NCI-H2227 (cell line): ENCODE measurements at regions not wholly inside any gene's neighbourhood (a gene's known extent, or its start where the extent isn't known, plus 50 kb on each side); places are given as distances from the start of the nearest gene placed in this dataset.

Source experiments
- DNase-seq: peaks from one replicate; lab custom pipeline; 2025; ENCODE audit not compliant: unreplicated experiment; lab: John Stamatoyannopoulos, UW

GRCh38 chr15:81869161-81869954, 176.5 kb downstream of the MEX3B start:
- no peak for DNase-seq

- DNase-seq, result no peak
These were observed 179.8 kb downstream of the MEX3B start for GRCh38 chr15:81865850-81866537.

DNA sequence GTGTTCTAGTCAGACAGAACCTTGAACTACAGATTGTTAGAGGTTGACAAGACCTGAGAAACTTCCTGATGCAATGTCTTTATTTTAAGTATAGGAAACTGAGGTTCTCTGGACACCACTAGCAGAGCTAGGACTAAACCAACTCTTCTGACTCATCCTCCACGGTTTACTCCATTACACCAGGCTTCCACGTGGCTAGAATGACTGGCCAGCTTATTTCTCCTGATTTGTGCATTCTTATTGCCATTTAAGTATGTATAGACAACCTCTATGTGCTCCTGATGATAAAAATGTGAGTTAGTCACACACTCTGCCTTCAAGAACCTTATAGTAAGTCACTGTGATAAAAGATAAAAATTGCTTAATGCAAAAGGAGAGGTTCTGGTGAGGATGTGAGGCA, 182.7 kb downstream of the MEX3B start:
- no peak for DNase-seq

- no peak for DNase-seq
These were observed 185.9 kb downstream of the MEX3B start for GRCh38 chr15:81859737-81860516.

- no peak for DNase-seq
These were observed 187.2 kb downstream of the MEX3B start for GRCh38 chr15:81858586-81858985.

DNA sequence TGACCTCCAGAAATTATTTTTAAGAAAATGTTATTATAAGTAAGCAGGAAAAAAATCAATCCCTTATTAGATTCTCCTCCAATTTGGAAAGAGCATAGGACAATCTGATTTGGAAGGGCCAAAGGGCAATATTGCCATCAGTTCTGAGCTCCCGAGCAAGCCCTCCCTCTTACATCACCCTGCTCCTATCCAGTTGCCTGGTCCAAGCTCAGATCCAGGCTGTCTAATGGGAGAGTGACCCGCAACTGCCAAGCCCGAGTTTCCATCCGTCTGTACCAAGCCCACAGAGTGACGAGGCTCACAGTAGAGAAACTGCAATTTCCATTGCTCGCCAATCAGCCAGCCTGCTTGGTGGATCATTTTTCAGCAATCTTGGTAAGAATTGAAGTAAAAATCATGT, 187.7 kb downstream of the MEX3B start:
- DNase-seq, result no peak

DNA sequence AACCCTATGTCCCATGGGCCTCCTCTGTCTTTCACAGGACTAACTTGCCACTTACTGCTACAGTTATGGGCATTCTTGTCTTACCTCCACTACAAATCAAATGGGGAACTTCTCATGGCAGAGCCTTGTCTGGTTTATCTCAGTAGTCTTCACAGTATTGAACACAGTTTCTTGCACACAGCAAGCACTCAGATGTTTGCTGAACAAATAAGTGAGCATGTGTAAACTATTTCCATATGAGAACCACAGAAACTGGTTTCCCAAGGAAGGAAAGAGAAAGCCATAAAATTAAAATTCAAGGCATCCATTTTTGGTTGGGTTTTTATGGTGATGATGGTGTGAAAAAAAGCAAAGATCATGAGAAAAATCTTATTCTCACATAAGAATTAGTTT, 189.2 kb downstream of the MEX3B start:
- DNase-seq, result no peak

DNA sequence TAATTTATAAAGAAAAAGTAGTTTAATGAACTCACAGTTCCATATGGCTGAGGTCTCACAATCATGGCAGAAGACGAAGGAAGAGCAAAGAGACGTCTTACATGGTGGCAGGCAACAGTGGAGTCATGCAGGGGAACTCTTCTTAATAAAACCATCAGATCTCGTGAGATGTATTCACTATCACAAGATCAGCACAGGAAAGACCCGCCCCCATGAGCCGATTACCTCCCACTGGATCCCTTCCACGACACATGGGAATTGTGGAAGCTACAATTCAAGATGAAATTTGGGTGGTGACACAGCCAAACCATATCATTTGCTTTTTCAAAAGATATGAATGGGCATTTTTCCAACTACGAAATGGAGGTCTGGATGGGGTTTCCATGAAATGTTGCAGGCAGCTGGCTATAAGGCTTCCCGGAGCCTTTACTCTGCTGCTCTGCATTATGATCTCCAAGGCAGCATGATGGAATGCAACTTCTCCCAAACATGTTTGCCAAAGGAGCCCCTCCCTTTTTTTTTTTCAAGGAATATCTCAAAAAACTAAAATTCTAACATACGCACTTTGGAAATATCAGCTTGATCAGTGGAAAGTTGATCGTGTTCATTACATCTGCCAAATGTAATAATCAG, 189.7 kb downstream of the MEX3B start:
- DNase-seq, result no peak

DNA sequence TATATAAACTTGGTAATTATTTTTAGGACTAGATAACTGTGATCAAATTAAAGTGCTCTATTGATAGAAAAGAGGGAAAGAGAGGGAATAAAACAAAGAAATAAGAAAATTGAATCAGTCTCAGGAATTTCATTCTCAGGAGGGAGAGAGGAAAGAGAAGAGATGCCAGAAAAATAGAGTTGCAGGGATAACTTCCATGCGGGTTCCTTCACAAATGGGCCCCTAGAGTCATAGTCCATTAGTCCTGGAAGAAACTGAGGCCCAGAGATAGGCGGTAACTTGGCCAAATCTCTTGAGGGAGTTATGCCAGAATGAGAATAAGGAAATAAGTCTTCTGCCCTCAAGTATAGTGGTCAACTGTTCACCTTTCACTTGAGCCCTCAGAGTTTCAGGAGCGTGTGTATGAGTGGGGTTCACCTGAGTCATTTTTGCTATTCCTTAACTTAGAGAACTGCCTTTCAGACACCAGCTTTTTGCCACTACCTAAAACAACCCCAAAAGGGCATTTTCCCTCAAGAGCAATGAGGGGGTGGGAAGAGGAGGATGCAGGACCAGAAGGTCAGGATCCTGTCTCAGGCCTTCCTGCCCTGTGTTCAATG, 192.6 kb downstream of the MEX3B start:
- no peak for DNase-seq

- no peak for DNase-seq
These were observed 193.2 kb downstream of the MEX3B start for GRCh38 chr15:81852411-81853149.

DNA sequence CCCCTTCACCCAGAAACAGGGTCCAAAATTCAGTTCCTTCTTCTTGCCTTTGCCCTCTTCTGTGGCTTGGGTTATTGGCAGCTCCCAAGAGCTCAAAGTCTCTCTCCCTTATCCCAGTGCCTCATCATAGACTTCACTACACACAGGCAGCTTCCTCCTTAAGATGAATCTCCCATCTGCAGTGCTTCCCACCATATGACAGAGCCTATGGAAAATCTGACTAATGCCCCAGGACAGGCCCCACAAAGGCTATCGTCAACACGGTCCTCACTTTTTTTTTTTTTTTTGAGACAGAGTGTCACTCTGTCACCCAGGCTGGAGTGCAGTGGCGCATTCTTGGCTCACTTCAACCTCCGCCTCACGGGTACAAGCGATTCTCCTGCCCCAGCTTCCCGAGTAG, 194.1 kb downstream of the MEX3B start:
- DNase-seq, result no peak

DNA sequence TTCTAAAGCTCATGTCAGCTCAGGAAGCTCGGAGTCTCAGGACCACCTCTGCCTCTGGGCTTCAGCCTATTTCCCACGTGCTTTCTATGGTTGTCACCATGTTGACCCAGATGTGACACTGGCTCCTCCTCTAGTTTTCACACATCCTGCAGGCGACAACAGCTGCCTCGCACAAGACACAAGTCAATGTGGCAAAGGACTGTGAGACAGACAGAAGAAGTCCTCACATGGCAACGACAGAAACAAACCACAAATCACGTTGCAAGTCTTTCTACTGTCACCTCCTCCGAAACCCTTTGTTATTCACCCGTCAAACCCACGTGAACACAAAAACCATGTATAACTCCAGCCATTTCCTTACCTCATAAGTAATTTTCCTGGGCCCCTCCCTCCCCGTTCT, 194.5 kb downstream of the MEX3B start:
- DNase-seq, result no peak

- no peak for DNase-seq
These were observed 196.5 kb downstream of the MEX3B start for GRCh38 chr15:81849289-81849688.

GRCh38 chr15:81848701-81849100, 197.1 kb downstream of the MEX3B start:
- DNase-seq, result no peak

- no peak for DNase-seq
These were observed 201.9 kb downstream of the MEX3B start for GRCh38 chr15:81843757-81844407.

DNA sequence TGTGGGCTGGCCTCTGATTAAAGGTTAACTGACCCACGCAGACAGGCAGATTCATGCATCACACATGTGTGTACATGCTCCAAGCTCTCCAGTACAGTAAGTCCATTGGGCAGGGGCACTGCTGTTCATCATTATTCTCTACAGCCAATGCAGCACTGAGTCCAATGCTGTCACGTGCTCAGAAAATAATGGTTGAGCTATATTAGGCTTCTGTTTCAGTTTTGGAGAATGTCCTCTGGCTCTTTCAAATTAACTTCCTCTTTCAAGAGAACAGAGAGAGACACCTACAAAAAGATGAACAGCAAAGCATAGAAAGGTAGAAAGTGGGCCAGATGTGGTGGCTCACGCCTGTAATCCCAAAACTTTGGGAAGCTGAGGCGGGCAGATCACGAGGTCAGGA, 202.6 kb downstream of the MEX3B start:
- DNase-seq, result no peak

GRCh38 chr15:81839387-81839786, 206.4 kb downstream of the MEX3B start:
- DNase-seq, result no peak

- no peak for DNase-seq
These were observed 210.1 kb downstream of the MEX3B start for GRCh38 chr15:81835731-81836130.

GRCh38 chr15:81830520-81830919, 215.3 kb downstream of the MEX3B start:
- DNase-seq, result no peak

DNA sequence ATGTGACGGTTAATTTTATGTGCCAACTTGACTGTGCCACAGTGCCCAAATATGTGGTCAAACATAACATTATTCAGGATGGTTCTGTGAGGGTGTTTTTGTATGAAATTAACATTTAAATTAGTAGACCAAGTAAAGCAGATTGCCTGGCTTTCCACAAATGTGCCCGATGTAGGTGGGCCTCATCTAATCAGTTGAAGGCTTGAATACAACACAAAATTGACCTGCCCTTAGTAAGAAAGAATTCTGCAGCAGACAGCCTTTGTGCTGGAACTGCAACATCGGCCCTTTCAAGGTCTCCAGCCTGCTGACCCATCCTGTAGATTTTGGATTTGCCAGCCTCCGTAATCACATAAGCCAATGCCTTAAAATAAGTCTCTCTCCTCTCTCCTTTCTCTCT, 215.9 kb downstream of the MEX3B start:
- no peak for DNase-seq
